Panc1 (cell line): ENCODE measurements at regions not wholly inside any gene's neighbourhood (a gene's known extent, or its start where the extent isn't known, plus 50 kb on each side); places are given as distances from the start of the nearest gene placed in this dataset.

ENCODE experiments used
- CTCF ChIP-seq: fragments of 450-650 bp; IDR thresholded peaks from 2 replicates; pipeline ENCODE4 v1.5.1; 2017; ENCODE audit warnings: mild to moderate bottlenecking
- POLR2AphosphoS5 ChIP-seq: IDR thresholded peaks from 2 replicates; pipeline ENCODE4 v1.6.1; 2012; ENCODE audit warnings: mild to moderate bottlenecking, low read depth, low read length, moderate library complexity
- REST ChIP-seq, 2 experiments: IDR thresholded peaks; 2 replicates each; pipeline ENCODE4 v1.6.1; 2011 to 2012; ENCODE audit warnings: low read depth in 2 of 2, control low read depth in 1 of 2, low read length in 1 of 2, mild to moderate bottlenecking in 1 of 2, moderate library complexity in 1 of 2; ENCODE audit not compliant: insufficient read depth in 1 of 2

- TF ChIP-seq CTCF (no peak), REST (IDR thresholded peaks at IDR 0.05; ENCODE audit: insufficient read depth in 1 of 2, low read depth in 2 of 2, low read length in 1 of 2) (no peak), POLR2AphosphoS5 (no peak)
Observed at GRCh38 chr11:128155590-128155989, 431.8 kb downstream of the ETS1 start.
